ENCODE measurements at regions not wholly inside any gene's neighbourhood (a gene's known extent, or its start where the extent isn't known, plus 50 kb on each side); places are given as distances from the start of the nearest gene placed in this dataset.

DNA sequence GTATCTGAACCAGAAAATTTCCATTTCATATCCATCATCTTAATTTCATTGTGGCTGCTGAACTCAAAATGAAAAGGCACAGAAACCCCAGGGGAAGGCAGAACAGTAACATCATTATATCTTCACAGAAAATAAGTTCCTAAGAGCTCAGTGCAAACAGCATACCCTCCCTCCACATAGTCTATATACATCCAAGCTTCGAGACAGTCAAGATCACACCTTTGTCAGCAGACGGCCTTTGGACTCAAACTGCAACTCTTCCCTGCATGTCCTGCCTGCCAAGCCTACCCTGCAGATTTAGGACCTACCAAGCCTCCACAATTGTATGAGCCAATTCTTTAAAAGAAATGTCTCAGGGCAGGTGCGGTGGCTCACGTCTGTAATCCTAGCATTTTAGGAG is 502.1 kb downstream of the SUCLG1 start:
- Histone ChIP-seq H3K27me3 (ENCODE audit: control insufficient read depth, insufficient read depth, low read length) (no peaks in the 10 kb centered on the region), H3K4me3 (ENCODE audit: low read depth, low read length) (no peak overlapping the region), H3K9me3 (ENCODE audit: control insufficient read depth, insufficient read depth, low read length) (no peaks in the 10 kb centered on the region), H3K9ac (ENCODE audit: low read depth, low read length) (no peak overlapping the region), H3K36me3 (ENCODE audit: control insufficient read depth, insufficient read depth, low read length) (no peaks in the 10 kb centered on the region), H3K4me1 (ENCODE audit: control insufficient read depth, insufficient read depth, low read length) (no peaks in the 10 kb centered on the region)

GRCh38 chr2:83953697-83954096 is 505.4 kb downstream of the SUCLG1 start:
- no peaks in the 10 kb centered on the region for H3K9me3 ChIP-seq (ENCODE audit: control insufficient read depth, insufficient read depth, low read length)
- no peak overlapping the region for H3K4me3 ChIP-seq (ENCODE audit: low read depth, low read length)
- H3K9ac ChIP-seq (ENCODE audit: low read depth, low read length) = no peak overlapping the region
- H3K27me3 ChIP-seq (ENCODE audit: control insufficient read depth, insufficient read depth, low read length) = no peaks in the 10 kb centered on the region
- H3K36me3 ChIP-seq (ENCODE audit: control insufficient read depth, insufficient read depth, low read length) = no peaks in the 10 kb centered on the region
- no peaks in the 10 kb centered on the region for H3K4me1 ChIP-seq (ENCODE audit: control insufficient read depth, insufficient read depth, low read length)

DNA sequence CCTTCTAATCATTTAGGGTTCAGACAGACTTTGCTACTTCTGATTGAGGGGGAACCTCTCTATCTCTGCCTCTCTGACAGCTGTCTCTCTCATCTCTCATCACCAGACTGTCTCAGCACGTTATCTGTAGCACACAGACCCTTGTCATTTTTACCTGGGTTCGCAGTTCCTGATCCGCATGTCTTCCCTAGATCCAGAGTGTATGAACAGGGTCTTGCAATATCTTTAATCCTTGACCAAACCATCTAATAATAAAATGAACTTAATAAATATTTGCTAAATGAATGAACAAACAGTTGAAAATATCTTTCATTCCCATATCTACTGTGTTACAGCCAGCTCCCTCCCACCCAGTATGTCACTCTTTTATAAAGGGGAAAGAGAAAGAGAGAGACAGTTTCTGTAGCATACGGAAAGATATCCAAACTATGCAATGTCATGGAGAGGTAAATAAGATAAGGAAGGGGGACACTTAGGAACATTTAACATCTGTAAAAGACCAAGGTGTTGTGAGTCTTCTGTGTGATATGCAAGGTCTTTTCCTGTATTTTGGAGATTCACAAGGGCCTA is 507.6 kb downstream of the SUCLG1 start:
- no peaks in the 10 kb centered on the region for H3K9me3 ChIP-seq (ENCODE audit: control insufficient read depth, insufficient read depth, low read length)
- no peak overlapping the region for H3K4me3 ChIP-seq (ENCODE audit: low read depth, low read length)
- no peak overlapping the region for H3K9ac ChIP-seq (ENCODE audit: low read depth, low read length)
- H3K36me3 ChIP-seq (ENCODE audit: control insufficient read depth, insufficient read depth, low read length) = no peaks in the 10 kb centered on the region
- no peaks in the 10 kb centered on the region for H3K27me3 ChIP-seq (ENCODE audit: control insufficient read depth, insufficient read depth, low read length)
- no peaks in the 10 kb centered on the region for H3K4me1 ChIP-seq (ENCODE audit: control insufficient read depth, insufficient read depth, low read length)

- H3K9me3 ChIP-seq (ENCODE audit: control insufficient read depth, insufficient read depth, low read length) = no peaks in the 10 kb centered on the region
- H3K9ac ChIP-seq (ENCODE audit: low read depth, low read length) = no peak overlapping the region
- no peaks in the 10 kb centered on the region for H3K36me3 ChIP-seq (ENCODE audit: control insufficient read depth, insufficient read depth, low read length)
- H3K4me1 ChIP-seq (ENCODE audit: control insufficient read depth, insufficient read depth, low read length) = peaks cover 4% of the 10 kb centered on the region
- H3K4me3 ChIP-seq (ENCODE audit: low read depth, low read length) = no peak overlapping the region
- no peaks in the 10 kb centered on the region for H3K27me3 ChIP-seq (ENCODE audit: control insufficient read depth, insufficient read depth, low read length)
Measured at GRCh38 chr2:83949361-83949760, 509.7 kb downstream of the SUCLG1 start.

- H3K9me3 ChIP-seq (ENCODE audit: control insufficient read depth, insufficient read depth, low read length) = no peaks in the 10 kb centered on the region
- H3K9ac ChIP-seq (ENCODE audit: low read depth, low read length) = no peak overlapping the region
- peaks cover 13% of the 10 kb centered on the region for H3K4me1 ChIP-seq (ENCODE audit: control insufficient read depth, insufficient read depth, low read length)
- H3K27me3 ChIP-seq (ENCODE audit: control insufficient read depth, insufficient read depth, low read length) = peaks cover 2% of the 10 kb centered on the region
- H3K4me3 ChIP-seq (ENCODE audit: low read depth, low read length) = no peak overlapping the region
- H3K36me3 ChIP-seq (ENCODE audit: control insufficient read depth, insufficient read depth, low read length) = no peaks in the 10 kb centered on the region
Measured at GRCh38 chr2:83944191-83944590, 514.9 kb downstream of the SUCLG1 start.

GRCh38 chr2:83943265-83943664 is 515.8 kb downstream of the SUCLG1 start:
- Histone ChIP-seq H3K27me3 (ENCODE audit: control insufficient read depth, insufficient read depth, low read length) (peaks cover 2% of the 10 kb centered on the region), H3K36me3 (ENCODE audit: control insufficient read depth, insufficient read depth, low read length) (no peaks in the 10 kb centered on the region), H3K9me3 (ENCODE audit: control insufficient read depth, insufficient read depth, low read length) (no peaks in the 10 kb centered on the region), H3K9ac (ENCODE audit: low read depth, low read length) (no peak overlapping the region), H3K4me1 (ENCODE audit: control insufficient read depth, insufficient read depth, low read length) (peaks cover 13% of the 10 kb centered on the region), H3K4me3 (ENCODE audit: low read depth, low read length) (no peak overlapping the region)

- Histone ChIP-seq H3K27me3 (ENCODE audit: control insufficient read depth, insufficient read depth, low read length) (peaks cover 2% of the 10 kb centered on the region), H3K4me1 (ENCODE audit: control insufficient read depth, insufficient read depth, low read length) (peaks cover 13% of the 10 kb centered on the region), H3K9ac (ENCODE audit: low read depth, low read length) (no peak overlapping the region), H3K4me3 (ENCODE audit: low read depth, low read length) (no peak overlapping the region), H3K9me3 (ENCODE audit: control insufficient read depth, insufficient read depth, low read length) (no peaks in the 10 kb centered on the region), H3K36me3 (ENCODE audit: control insufficient read depth, insufficient read depth, low read length) (no peaks in the 10 kb centered on the region)
Measured at GRCh38 chr2:83941886-83942285, 517.2 kb downstream of the SUCLG1 start.

GRCh38 chr2:83933749-83934148 is 525.3 kb downstream of the SUCLG1 start:
- Histone ChIP-seq H3K4me3 (ENCODE audit: low read depth, low read length) (no peak overlapping the region), H3K27me3 (ENCODE audit: control insufficient read depth, insufficient read depth, low read length) (no peaks in the 10 kb centered on the region), H3K9ac (ENCODE audit: low read depth, low read length) (no peak overlapping the region), H3K9me3 (ENCODE audit: control insufficient read depth, insufficient read depth, low read length) (no peaks in the 10 kb centered on the region), H3K36me3 (ENCODE audit: control insufficient read depth, insufficient read depth, low read length) (no peaks in the 10 kb centered on the region), H3K4me1 (ENCODE audit: control insufficient read depth, insufficient read depth, low read length) (peaks cover 6% of the 10 kb centered on the region)

DNA sequence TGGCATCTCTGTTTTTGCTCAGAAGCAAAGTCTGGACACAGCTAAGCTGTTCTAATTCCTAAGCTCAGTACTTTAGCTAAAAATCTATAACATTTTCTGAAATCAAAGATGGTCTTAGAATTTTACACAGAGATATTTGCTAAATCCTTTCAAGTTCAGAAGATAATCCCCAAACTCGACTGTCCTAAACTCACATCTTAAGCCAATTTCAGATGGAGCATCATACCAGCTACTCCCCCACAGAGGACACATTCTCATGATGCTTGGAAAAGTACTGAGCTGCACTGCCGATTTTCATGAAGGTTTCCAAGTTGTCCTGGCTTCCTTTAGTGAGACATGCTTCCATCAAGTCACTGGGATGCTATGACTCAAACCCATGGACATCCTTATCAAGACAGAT is 535.5 kb downstream of the SUCLG1 start:
- Histone ChIP-seq H3K4me1 (ENCODE audit: control insufficient read depth, insufficient read depth, low read length) (no peaks in the 10 kb centered on the region), H3K4me3 (ENCODE audit: low read depth, low read length) (no peak overlapping the region), H3K36me3 (ENCODE audit: control insufficient read depth, insufficient read depth, low read length) (no peaks in the 10 kb centered on the region), H3K9me3 (ENCODE audit: control insufficient read depth, insufficient read depth, low read length) (no peaks in the 10 kb centered on the region), H3K9ac (ENCODE audit: low read depth, low read length) (no peak overlapping the region), H3K27me3 (ENCODE audit: control insufficient read depth, insufficient read depth, low read length) (no peaks in the 10 kb centered on the region)

DNA sequence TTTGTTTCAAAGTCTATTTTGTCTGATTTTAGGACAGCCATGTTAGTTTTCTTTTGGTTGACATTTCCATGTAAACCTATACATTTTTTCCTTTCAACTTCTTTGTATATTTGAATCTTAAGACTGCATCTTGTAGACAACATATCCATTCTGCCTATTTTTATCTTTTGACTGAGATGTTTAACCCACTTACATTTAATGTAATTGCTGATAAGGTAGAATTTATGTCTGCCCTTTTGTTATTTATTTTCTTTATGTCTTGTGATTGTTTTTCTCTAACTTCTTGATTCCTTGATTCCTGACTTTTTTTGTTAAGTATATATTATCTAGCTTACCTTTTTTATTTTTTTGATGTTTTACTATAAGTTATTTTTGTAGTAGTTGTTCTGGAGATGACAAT is 542.5 kb downstream of the SUCLG1 start:
- H3K9me3 ChIP-seq (ENCODE audit: control insufficient read depth, insufficient read depth, low read length) = no peaks in the 10 kb centered on the region
- H3K4me3 ChIP-seq (ENCODE audit: low read depth, low read length) = no peak overlapping the region
- H3K4me1 ChIP-seq (ENCODE audit: control insufficient read depth, insufficient read depth, low read length) = no peaks in the 10 kb centered on the region
- no peaks in the 10 kb centered on the region for H3K27me3 ChIP-seq (ENCODE audit: control insufficient read depth, insufficient read depth, low read length)
- no peak overlapping the region for H3K9ac ChIP-seq (ENCODE audit: low read depth, low read length)
- no peaks in the 10 kb centered on the region for H3K36me3 ChIP-seq (ENCODE audit: control insufficient read depth, insufficient read depth, low read length)

- no peaks in the 10 kb centered on the region for H3K9me3 ChIP-seq (ENCODE audit: control insufficient read depth, insufficient read depth, low read length)
- H3K4me1 ChIP-seq (ENCODE audit: control insufficient read depth, insufficient read depth, low read length) = no peaks in the 10 kb centered on the region
- H3K27me3 ChIP-seq (ENCODE audit: control insufficient read depth, insufficient read depth, low read length) = no peaks in the 10 kb centered on the region
- no peaks in the 10 kb centered on the region for H3K36me3 ChIP-seq (ENCODE audit: control insufficient read depth, insufficient read depth, low read length)
- H3K9ac ChIP-seq (ENCODE audit: low read depth, low read length) = no peak overlapping the region
- no peak overlapping the region for H3K4me3 ChIP-seq (ENCODE audit: low read depth, low read length)
Measured at GRCh38 chr2:83915381-83915780, 543.7 kb downstream of the SUCLG1 start.

DNA sequence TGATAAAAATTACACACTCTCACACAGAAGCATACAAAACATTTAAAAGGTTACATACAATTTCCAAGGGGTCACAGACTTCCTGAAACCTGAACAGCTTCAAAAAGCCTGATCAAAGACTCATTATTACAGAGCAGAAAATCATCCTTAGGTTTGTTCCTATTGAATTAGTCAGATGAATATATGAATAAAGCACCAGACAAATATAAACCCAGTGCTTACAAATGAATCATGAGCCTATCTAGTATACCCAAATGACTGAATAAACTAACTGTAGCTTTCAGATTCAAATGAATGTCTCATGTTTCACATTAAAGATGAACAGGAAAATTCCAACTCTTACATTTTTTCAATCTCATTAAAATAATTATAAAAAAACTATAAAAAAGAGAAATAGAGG is 550.3 kb downstream of the SUCLG1 start:
- Histone ChIP-seq H3K36me3 (ENCODE audit: control insufficient read depth, insufficient read depth, low read length) (no peaks in the 10 kb centered on the region), H3K4me1 (ENCODE audit: control insufficient read depth, insufficient read depth, low read length) (no peaks in the 10 kb centered on the region), H3K4me3 (ENCODE audit: low read depth, low read length) (no peak overlapping the region), H3K9me3 (ENCODE audit: control insufficient read depth, insufficient read depth, low read length) (no peaks in the 10 kb centered on the region), H3K27me3 (ENCODE audit: control insufficient read depth, insufficient read depth, low read length) (no peaks in the 10 kb centered on the region), H3K9ac (ENCODE audit: low read depth, low read length) (no peak overlapping the region)
